HG02623 (cell line): ENCODE measurements at regions not wholly inside any gene's neighbourhood (a gene's known extent, or its start where the extent isn't known, plus 50 kb on each side); places are given as distances from the start of the nearest gene placed in this dataset.

Experiments
- ATAC-seq: cut with Tn5 transposase; IDR thresholded peaks from one replicate; pipeline ENCODE4 v1.9.1; 2021; ENCODE audit warnings: moderate library complexity; ENCODE audit not compliant: unreplicated experiment

- ATAC-seq: no peak
Observed at GRCh38 chr9:134214386-134214765, 50.0 kb upstream of the RNU6ATAC start.

- no peak for ATAC-seq
Observed at GRCh38 chr9:134214766-134215419, 50.5 kb upstream of the RNU6ATAC start.

DNA sequence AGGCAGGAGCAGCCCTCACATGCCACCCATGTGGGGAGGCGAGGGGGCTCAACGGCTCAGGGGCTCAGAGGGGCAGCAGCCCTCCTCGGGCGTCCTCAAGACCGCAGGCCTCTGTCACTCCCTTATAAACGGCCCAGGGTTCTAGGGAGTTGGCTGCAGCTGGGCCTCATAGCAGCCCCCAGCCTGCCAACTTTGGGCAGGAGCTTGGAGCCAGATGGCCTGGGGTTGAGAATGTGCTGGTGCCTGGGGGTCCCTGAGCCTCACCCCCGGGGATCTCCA is 51.0 kb upstream of the RNU6ATAC start:
- no peak for ATAC-seq

GRCh38 chr9:134215699-134216448 is 51.5 kb upstream of the RNU6ATAC start:
- ATAC-seq: no peak

DNA sequence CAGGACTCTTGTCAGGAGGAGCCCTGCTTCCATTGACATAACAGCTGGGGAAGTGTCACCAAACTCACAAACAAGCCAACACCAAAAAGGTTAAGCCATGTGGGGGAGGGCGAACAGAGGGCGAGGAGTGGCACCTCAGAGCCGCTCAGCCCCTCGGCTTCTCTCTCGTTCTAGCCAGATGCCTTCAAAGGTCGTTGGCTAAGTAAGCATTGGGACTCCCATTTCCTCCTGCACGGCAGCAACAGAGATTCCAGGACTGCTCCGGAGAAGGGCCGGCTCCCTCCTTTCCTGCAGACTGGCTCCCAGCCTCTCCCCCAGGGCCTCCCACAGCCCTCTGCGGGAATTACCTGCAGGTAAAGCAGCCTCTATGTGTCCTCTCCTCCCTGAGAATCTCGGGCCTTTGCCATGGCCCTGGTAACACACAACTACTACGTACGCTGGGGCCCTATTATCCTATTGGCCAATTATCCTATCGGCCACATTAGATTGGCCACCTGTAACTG is 52.1 kb upstream of the RNU6ATAC start:
- no peak for ATAC-seq

DNA sequence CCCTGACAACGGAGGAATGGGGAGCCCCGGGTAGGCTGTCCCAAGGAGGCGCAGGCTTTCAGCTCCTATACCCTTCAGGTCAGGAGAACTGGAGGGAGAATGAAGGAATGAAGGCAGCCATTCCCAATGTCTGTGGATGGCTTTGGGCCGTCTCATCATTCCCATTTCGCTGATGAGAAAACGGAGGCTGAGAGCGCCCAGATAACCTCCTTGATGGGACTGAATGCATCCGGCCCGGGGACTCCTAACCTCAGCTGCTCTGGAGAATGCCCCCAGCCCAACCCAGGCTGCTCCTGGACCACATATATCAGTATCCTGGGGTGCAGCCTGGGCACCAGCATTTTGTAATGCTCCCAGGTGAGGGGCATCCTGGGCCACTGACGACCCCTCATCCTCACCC is 52.6 kb upstream of the RNU6ATAC start:
- ATAC-seq: no peak

DNA sequence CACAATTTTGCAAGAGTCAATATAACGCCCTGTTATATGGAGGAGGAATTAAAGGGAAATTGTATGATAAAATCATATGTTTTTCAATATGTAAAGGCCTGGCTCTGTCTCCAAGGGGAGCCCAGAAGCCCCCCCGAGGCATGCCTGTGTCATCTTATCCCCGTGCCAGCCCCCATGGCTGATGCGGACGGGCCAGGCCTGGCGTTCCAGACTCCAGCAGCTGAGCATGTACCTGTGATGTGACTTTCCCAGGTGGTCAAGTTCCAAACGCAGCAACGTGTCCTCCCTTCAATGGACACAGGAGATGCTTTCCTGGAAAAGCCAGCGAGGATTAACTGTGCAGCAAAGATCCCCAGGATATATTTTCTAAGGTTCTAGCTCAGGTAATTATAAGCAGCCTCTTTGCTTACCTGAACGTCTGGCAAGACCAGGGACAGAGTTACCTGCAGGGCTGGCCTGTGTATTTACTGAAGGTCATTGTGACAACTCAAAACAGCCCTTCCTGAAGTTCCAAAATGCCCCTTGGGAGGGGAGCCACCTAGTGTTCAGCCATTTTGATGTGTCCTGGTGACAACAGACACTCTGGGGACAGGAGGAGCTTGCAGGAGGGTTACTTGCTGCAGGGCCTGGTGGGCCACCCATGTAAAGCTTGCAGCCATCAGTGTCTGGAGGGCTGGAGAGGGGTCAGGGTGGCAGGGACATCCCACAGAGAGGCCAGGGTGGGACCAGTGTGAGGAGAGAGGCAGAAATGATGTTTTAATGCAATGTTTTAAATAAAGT is 53.3 kb upstream of the RNU6ATAC start:
- no peak for ATAC-seq

DNA sequence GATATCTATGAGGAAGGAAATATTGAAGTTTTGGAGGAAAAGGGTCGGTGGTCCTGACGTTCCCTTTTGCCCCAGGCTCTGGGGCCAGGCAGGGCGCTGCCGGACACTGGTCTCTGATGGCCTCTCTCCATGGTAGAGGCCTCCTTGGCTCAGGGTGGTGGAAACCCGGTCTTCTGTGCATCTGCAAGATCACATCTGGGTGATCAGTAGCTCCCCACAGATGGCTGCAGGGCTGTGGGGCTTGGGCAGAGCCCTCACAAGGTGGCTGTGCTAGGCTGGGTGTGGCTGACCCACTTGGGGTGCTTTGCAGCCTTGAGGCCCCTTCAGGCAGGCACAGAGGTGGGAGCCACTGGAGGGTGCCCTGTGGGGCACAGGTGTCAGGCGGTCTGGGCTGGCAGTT is 53.9 kb upstream of the RNU6ATAC start:
- no peak for ATAC-seq

DNA sequence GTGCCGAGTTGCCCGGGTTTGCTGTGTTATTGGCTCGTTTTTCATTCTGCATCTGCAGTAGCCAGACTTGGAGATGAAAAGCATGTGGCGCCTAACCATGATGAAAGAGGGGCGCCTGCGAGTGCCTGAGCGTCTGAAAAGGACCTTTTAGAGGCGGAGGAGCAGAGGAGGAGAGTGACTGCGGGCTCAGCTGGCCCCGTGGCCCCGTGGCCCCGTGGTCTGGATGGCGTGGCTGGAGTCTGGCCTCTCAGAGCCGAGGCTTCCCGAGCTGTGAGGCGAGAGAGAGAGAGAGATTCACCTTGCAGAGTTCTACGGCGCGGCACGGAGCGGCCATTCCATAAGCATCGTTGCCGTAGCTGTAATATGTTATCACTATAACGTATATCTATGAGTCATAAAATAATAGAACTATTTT is 55.3 kb upstream of the RNU6ATAC start:
- ATAC-seq: no peak

DNA sequence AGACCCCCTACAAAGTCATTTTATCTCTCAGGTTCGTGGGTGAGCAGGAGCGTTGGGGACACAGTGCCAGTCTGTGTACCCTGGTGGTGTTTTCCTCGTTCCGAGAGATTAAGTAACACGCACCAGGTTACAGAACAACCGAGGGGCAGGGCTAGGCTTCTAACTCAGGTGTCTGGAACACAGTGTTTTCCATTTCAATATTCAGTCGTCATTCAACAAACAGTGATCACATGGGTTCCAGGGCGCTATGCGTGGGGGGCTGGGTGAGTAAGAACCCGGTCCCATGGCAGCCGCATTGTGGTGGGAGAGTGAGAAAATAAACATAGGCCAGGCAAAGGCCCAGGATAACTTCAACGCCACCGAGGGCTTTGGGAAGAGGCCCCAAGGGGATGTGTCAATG is 55.9 kb upstream of the RNU6ATAC start:
- ATAC-seq: no peak

DNA sequence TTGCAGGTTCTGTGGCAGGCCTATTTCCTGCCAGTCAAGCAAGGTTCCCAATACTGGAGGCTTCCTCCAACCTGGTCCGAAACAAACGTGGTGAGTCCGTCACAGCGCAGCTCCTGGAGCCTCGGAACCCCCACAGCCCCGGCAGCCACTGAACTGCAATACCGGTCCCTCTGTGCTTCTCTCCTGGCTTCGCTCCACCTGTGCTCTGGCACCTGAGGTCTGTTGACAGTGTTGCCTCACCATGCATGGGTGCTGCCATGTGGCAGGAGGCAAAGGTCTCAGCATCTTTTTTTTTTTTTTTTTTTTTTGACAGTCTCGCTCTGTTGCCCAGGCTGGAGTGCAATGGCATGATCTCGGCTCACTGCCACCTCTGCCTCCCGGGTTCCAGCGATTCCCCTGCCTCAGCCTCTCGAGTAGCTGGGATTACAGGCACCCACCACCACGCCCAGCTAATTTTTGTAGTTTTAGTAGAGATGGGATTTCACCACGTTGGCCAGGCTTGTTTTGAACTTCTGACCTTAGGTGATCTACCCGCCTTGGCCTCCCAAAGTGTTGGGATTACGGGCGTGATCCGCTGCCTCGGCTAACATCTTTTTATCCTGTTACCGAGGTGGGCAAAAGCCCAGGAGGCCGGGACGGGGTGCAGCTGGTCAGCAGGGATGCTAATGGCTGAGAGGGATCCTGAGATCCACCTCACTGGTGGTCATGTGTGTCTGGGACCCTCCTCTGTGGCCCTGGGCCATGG is 57.1 kb upstream of the RNU6ATAC start:
- ATAC-seq: no peak

DNA sequence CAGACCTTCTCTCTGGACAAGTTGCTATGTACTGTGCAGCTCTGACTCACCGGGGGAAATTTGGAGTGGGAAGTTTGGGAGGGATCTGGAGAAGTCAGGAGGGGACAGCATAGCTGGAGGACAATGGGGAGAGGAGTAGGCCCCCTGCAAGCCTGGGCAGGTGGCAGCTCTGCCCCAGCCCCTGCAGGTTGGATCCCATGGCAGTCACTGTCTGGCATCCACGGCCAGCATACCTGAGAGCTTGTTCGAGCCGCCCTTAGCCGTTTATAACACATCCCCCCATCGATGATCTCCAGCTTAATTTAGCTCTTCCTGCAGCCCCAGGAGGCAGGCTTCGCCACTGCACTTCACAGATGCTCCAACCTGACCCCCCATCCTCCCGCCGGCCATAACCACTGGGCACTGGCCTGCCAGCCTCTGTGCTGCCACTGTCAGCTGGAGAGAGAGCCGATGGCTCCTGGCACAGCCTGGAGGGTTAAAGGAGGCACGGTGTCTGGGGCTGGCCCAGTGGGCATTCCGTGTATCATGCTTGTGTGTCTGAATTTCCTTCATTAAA is 57.7 kb upstream of the RNU6ATAC start:
- ATAC-seq: no peak

GRCh38 chr9:134223091-134223490 is 58.7 kb upstream of the RNU6ATAC start:
- no peak for ATAC-seq

- ATAC-seq: no peak
Observed at GRCh38 chr9:134223591-134224122, 59.3 kb upstream of the RNU6ATAC start.

DNA sequence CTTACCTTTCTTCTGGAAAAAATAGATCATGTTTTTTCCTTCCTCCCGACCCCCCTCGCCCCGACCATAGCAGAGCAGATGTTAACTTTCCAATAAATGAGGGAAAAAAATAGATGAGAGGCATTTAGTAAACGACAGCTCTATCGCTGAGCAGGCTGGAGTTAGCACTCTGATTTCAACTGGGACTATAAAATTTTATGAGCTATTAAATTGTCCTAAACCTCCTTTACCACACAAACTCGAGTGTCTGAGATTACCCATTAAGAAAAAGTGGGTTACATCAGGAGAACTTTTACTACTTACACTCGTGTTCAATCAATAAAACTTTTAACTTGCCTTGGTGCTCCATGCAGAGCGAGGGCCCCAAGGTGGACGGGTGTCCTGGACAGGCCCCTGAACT is 59.8 kb upstream of the RNU6ATAC start:
- ATAC-seq: no peak

DNA sequence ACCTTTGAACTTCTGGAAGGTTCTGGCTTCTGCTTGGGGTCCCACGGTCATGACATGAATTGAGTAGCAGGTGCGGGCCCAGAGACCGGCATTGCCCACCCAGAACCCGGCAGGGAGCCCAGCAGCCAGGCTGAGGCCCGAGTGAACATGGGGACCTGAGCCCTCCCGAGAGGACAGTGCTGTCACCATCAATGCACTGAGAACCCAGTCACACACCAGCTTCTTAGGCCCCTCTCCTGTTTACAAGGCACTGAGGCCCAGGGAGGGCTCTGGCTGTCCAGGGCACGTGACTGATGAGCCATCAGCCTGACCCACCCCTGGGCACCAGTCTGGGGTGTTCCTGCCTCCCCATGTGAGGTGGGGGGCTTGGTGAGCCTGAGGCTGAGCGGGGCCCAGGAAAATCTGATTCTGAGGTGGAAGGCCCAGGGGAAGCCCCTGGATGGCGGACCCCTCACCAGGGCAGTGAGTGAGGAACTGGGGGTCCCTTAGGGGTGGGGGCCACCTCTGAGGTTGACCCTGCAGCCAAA is 60.3 kb upstream of the RNU6ATAC start:
- ATAC-seq: no peak

- no peak for ATAC-seq
Observed at GRCh38 chr9:134225186-134225585, 60.8 kb upstream of the RNU6ATAC start.

GRCh38 chr9:134225816-134226215 is 61.5 kb upstream of the RNU6ATAC start:
- no peak for ATAC-seq

- ATAC-seq: no peak
Observed at GRCh38 chr9:134226221-134226930, 62.0 kb upstream of the RNU6ATAC start.
